BJ (cell line): ENCODE measurements at regions not wholly inside any gene's neighbourhood (a gene's known extent, or its start where the extent isn't known, plus 50 kb on each side); places are given as distances from the start of the nearest gene placed in this dataset.

Experiments used
- CTCF ChIA-PET: fragments of 350-600 bp; formaldehyde crosslinking; extraction: SDS; loops from one replicate; lab custom pipeline; 2021; ENCODE audit warnings: antibody characterized with exemption, inconsistent platforms; lab: Yijun Ruan, JAX
- POLR2A ChIA-PET: fragments of 300-600 bp; sonication (Branson Sonifier 250); formaldehyde crosslinking; extraction: SDS; loops from one replicate; lab custom pipeline; 2021; ENCODE audit warnings: antibody characterized with exemption; lab: Charles Lee
- DNase-seq: peaks from one replicate; pipeline ENCODE4 v3.0.0-alpha.2; 2011; ENCODE audit warnings: low read depth
- H3K27me3 ChIP-seq: 2 replicates; pipeline ENCODE4 v1.6.0; 2011; ENCODE audit warnings: low read length; ENCODE audit not compliant: control insufficient read depth, insufficient read depth
- H3K36me3 ChIP-seq: 2 replicates; pipeline ENCODE4 v1.5.1; 2011; ENCODE audit warnings: low read length; ENCODE audit not compliant: control insufficient read depth, insufficient read depth
- H3K4me3 ChIP-seq: 2 replicates; pipeline ENCODE4 v1.5.1; 2011; ENCODE audit warnings: low read depth, mild to moderate bottlenecking, control low read depth, low read length
- CTCF ChIP-seq: IDR thresholded peaks from 2 replicates; pipeline ENCODE4 v1.5.1; 2011; ENCODE audit warnings: low read depth, mild to moderate bottlenecking, control low read depth, inconsistent platforms, low read length, moderate library complexity; ENCODE audit not compliant: insufficient read depth

- H3K27me3 ChIP-seq: no peaks in the 10 kb centered on the region
- no peaks in the 10 kb centered on the region for H3K36me3 ChIP-seq
- no peak for TF ChIP-seq CTCF
- H3K4me3 ChIP-seq: no peak overlapping the region
- no peak for DNase-seq
- POLR2A ChIA-PET: no interaction called here
- CTCF ChIA-PET: interaction anchor here (4.3 kb wide), 1 partner anchor 9 kb away, joined by 33 read pairs; no protein-coding TSS in a partner anchor
Observed at GRCh38 chr1:93733340-93733739, 51.7 kb upstream of the BCAR3 start.

- Histone ChIP-seq H3K4me3 (no peak overlapping the region), H3K36me3 (no peaks in the 10 kb centered on the region), H3K27me3 (no peaks in the 10 kb centered on the region; the same call in 1 of the 2 replicates)
- no peak for DNase-seq
- ChIA-PET POLR2A (no interaction called here), CTCF (interaction anchor here (4.3 kb wide), 1 partner anchor 8 kb away, joined by 33 read pairs; no protein-coding TSS in a partner anchor)
- 0 out of 2 replicates have a peak, but pooled peaks have one; percentile 11 for TF ChIP-seq CTCF
Observed at GRCh38 chr1:93732514-93732913, 50.9 kb upstream of the BCAR3 start.
